ENCODE measurements at regions not wholly inside any gene's neighbourhood (a gene's known extent, or its start where the extent isn't known, plus 50 kb on each side); places are given as distances from the start of the nearest gene placed in this dataset.

- peaks cover 2% of the 10 kb centered on the region; the same call in 1 of the 2 replicates for H3K9me3 ChIP-seq (ENCODE audit: control insufficient read depth, insufficient read depth, low read length)
- intact Hi-C loops (cut with micrococcal nuclease), result no loop called here
- no peak overlapping the region for H2BK120ac ChIP-seq (ENCODE audit: low read depth, low read length)
- CTCF ChIA-PET, result no interaction called here
- no peak for ATAC-seq (ENCODE audit: low read depth)
- H3K4me2 ChIP-seq (ENCODE audit: low read depth, low read length), result no peak overlapping the region
- no peak overlapping the region for H3K14ac ChIP-seq (replicated peaks; ENCODE audit: low read depth, low read length)
- no peak overlapping the region for H3K56ac ChIP-seq (ENCODE audit: extremely low read depth, insufficient read depth, low read length)
- DNase-seq, result no peak
- H2AFZ ChIP-seq (replicated peaks; ENCODE audit: low read length, poor library complexity), result no peak overlapping the region
- no peaks in the 10 kb centered on the region for H3K27me3 ChIP-seq (ENCODE audit: control insufficient read depth, insufficient read depth, low read length)
- no peak overlapping the region for H4K8ac ChIP-seq (ENCODE audit: low read depth in 2 of 2, low read length in 2 of 2)
- H3K36me3 ChIP-seq (ENCODE audit: control insufficient read depth, insufficient read depth, low read length), result no peaks in the 10 kb centered on the region
- dilution Hi-C loops (cut with HindIII; ENCODE audit: low sequenced_read_pairs, unreplicated experiment), result no loop called here
- no peak overlapping the region for H4K91ac ChIP-seq (ENCODE audit: insufficient read depth, low read depth, low read length)
- no peak overlapping the region for H3K18ac ChIP-seq (ENCODE audit: low read depth, low read length)
- no peaks in the 10 kb centered on the region for H3K4me1 ChIP-seq (ENCODE audit: control insufficient read depth, insufficient read depth, low read length)
- H4K20me1 ChIP-seq (ENCODE audit: insufficient read depth, low read length), result no peaks in the 10 kb centered on the region
- TF ChIP-seq CEBPB (IDR thresholded peaks at IDR 0.05; ENCODE audit: low read depth, low read length) (no peak), MAZ (IDR thresholded peaks at IDR 0.05; ENCODE audit: borderline replicate concordance, low read depth, low read length) (no peak), FOS (IDR thresholded peaks at IDR 0.05; ENCODE audit: low read depth, low read length) (no peak), NFE2L2 (IDR thresholded peaks at IDR 0.05; ENCODE audit: low read depth, low read length) (no peak), MAFK (IDR thresholded peaks at IDR 0.05; ENCODE audit: low read depth, low read length) (no peak), ELK1 (IDR thresholded peaks at IDR 0.05; ENCODE audit: borderline replicate concordance, low read depth, low read length) (no peak), SMC3 (IDR thresholded peaks at IDR 0.05; ENCODE audit: low read depth, low read length) (no peak), MXI1 (IDR thresholded peaks at IDR 0.05; ENCODE audit: borderline replicate concordance, low read depth, low read length) (no peak), POLR2A (IDR thresholded peaks at IDR 0.05; ENCODE audit: low read depth, low read length) (no peak), CHD1 (IDR thresholded peaks at IDR 0.05; ENCODE audit: low read depth, low read length) (no peak), BHLHE40 (IDR thresholded peaks at IDR 0.05; ENCODE audit: low read depth, low read length) (no peak)
- H3K23ac ChIP-seq (ENCODE audit: low read depth, low read length), result no peak overlapping the region
- H2BK15ac ChIP-seq (ENCODE audit: low read depth, low read length), result no peak overlapping the region
- no peak overlapping the region for H2AK9ac ChIP-seq (replicated peaks; ENCODE audit: low read depth, low read length, poor library complexity)
- no CpG with 5 or more reads among the region's 3 CpGs for WGBS, 2 experiments (ENCODE audit: extremely low coverage in 2 of 2, insufficient read length in 1 of 2)
- H3K79me1 ChIP-seq (ENCODE audit: low read depth in 1 of 2, low read length in 2 of 2), result no peaks in the 10 kb centered on the region
- H3K27ac ChIP-seq (ENCODE audit: insufficient read depth, low read length), result no peak overlapping the region
- H2BK20ac ChIP-seq (ENCODE audit: low read depth, low read length), result no peak overlapping the region
- no peak overlapping the region for H2BK5ac ChIP-seq (ENCODE audit: low read depth, low read length, poor library complexity, severe bottlenecking)
- H3K4ac ChIP-seq (ENCODE audit: low read depth, low read length), result no peak overlapping the region
- BruUV-seq (replicated peaks), result no TSS peak
- in situ Hi-C loops (cut with MboI; ENCODE audit: low sequenced_read_pairs), result no loop called here
- no peak overlapping the region for H3K4me3 ChIP-seq (ENCODE audit: insufficient read depth, low read depth, low read length)
- POLR2A ChIA-PET (ENCODE audit: unreplicated experiment), result no interaction called here
- H4K5ac ChIP-seq (ENCODE audit: low read depth, low read length), result no peak overlapping the region
- no peak overlapping the region for H3K9ac ChIP-seq (ENCODE audit: low read depth, low read length)
- no peaks in the 10 kb centered on the region for H3K9me1 ChIP-seq (ENCODE audit: insufficient read depth, low read length)
- H2AK5ac ChIP-seq (ENCODE audit: low read depth, low read length), result no peak overlapping the region
Observed at GRCh38 chr18:47390410-47391024, 139.1 kb upstream of the SKOR2 start.
